CD4-positive, alpha-beta T cell treated with Interleukin-6 for 4 hours (primary cell): ENCODE measurements at regions not wholly inside any gene's neighbourhood (a gene's known extent, or its start where the extent isn't known, plus 50 kb on each side); places are given as distances from the start of the nearest gene placed in this dataset.
"Not testable (repeated sequence)": the region's sequence is repeated elsewhere in the genome, so short reads cannot be mapped to it uniquely, and the experiment has no call there.

Source experiments
- DNase-seq: peaks from one replicate; pipeline ENCODE4 v3.0.0-alpha.2; 2020; ENCODE audit warnings: mixed read lengths

GRCh38 chr11:116059919-116060318 lies 555.7 kb upstream of the CADM1 start:
- DNase-seq: no peak

GRCh38 chr11:116057000-116057399 lies 552.8 kb upstream of the CADM1 start:
- no peak for DNase-seq

- no peak for DNase-seq
Measured at GRCh38 chr11:116055064-116055463, 550.8 kb upstream of the CADM1 start.

GRCh38 chr11:116053548-116053919 lies 549.3 kb upstream of the CADM1 start:
- DNase-seq: no peak

- DNase-seq: no peak
Measured at GRCh38 chr11:116052603-116053547, 548.7 kb upstream of the CADM1 start.

- DNase-seq: no peak
Measured at GRCh38 chr11:116051494-116051893, 547.3 kb upstream of the CADM1 start.

GRCh38 chr11:116049383-116049782 lies 545.2 kb upstream of the CADM1 start:
- DNase-seq: no peak

- no peak for DNase-seq
Measured at GRCh38 chr11:116046127-116046526, 541.9 kb upstream of the CADM1 start.

- no peak for DNase-seq
Measured at GRCh38 chr11:116044941-116045340, 540.7 kb upstream of the CADM1 start.

- no peak for DNase-seq
Measured at GRCh38 chr11:116044520-116044919, 540.3 kb upstream of the CADM1 start.

- DNase-seq: no peak
Measured at GRCh38 chr11:116043857-116044256, 539.6 kb upstream of the CADM1 start.

GRCh38 chr11:116043059-116043458 lies 538.8 kb upstream of the CADM1 start:
- not testable (repeated sequence) for DNase-seq

- DNase-seq: no peak
Measured at GRCh38 chr11:116042146-116042545, 537.9 kb upstream of the CADM1 start.

GRCh38 chr11:116037861-116038260 lies 533.6 kb upstream of the CADM1 start:
- DNase-seq: no peak

GRCh38 chr11:116035977-116036376 lies 531.8 kb upstream of the CADM1 start:
- no peak for DNase-seq

- no peak for DNase-seq
Measured at GRCh38 chr11:116033931-116034553, 529.8 kb upstream of the CADM1 start.

GRCh38 chr11:116030697-116031331 lies 526.6 kb upstream of the CADM1 start:
- DNase-seq: no peak

GRCh38 chr11:116028506-116028905 lies 524.3 kb upstream of the CADM1 start:
- DNase-seq: not testable (repeated sequence)

GRCh38 chr11:115999437-115999836 lies 495.2 kb upstream of the CADM1 start:
- no peak for DNase-seq

GRCh38 chr11:115996808-115997188 lies 492.6 kb upstream of the CADM1 start:
- DNase-seq: no peak

- DNase-seq: no peak
Measured at GRCh38 chr11:115996125-115996807, 492.1 kb upstream of the CADM1 start.

- no peak for DNase-seq
Measured at GRCh38 chr11:115993590-115993989, 489.4 kb upstream of the CADM1 start.

GRCh38 chr11:115990004-115990447 lies 485.8 kb upstream of the CADM1 start:
- no peak for DNase-seq
